Liver (tissue), 7 donors: ENCODE measurements at regions not wholly inside any gene's neighbourhood (a gene's known extent, or its start where the extent isn't known, plus 50 kb on each side); places are given as distances from the start of the nearest gene placed in this dataset.
"Not testable (repeated sequence)": the region's sequence is repeated elsewhere in the genome, so short reads cannot be mapped to it uniquely, and the experiment has no call there.

Source experiments
- DNase-seq: peaks from one replicate; pipeline ENCODE4 v3.0.0-alpha.2; 2017; ENCODE audit warnings: low spot score
- H3K27ac ChIP-seq, 2 donors: one replicate each; pipeline ENCODE4 v1.7.0; 2013; ENCODE audit warnings: inconsistent platforms in 2 of 2, low read length in 2 of 2, control low read depth in 1 of 2, low read depth in 1 of 2, mild to moderate bottlenecking in 1 of 2
- H3K27me3 ChIP-seq, 4 donors: one replicate each; pipeline versions ENCODE4 v1.6.1 to v1.7.0; 2013; ENCODE audit warnings: low read length in 3 of 4, inconsistent platforms in 1 of 4, mild to moderate bottlenecking in 1 of 4, moderate library complexity in 1 of 4; ENCODE audit not compliant: control insufficient read depth in 4 of 4, insufficient read depth in 4 of 4
- H3K36me3 ChIP-seq, 4 donors: one replicate each; pipeline versions ENCODE4 v1.6.1 to v1.7.0; 2013; ENCODE audit warnings: low read length in 3 of 4, mild to moderate bottlenecking in 3 of 4, low read depth in 1 of 4, moderate library complexity in 1 of 4; ENCODE audit not compliant: control insufficient read depth in 4 of 4, insufficient read depth in 3 of 4
- H3K4me1 ChIP-seq, 4 donors: one replicate each; pipeline versions ENCODE4 v1.6.1 to v1.7.0; 2013; ENCODE audit warnings: low read length in 3 of 4, mild to moderate bottlenecking in 3 of 4, moderate library complexity in 1 of 4; ENCODE audit not compliant: control insufficient read depth in 4 of 4, insufficient read depth in 4 of 4
- H3K4me3 ChIP-seq, 3 donors: one replicate each; pipeline versions ENCODE4 v1.6.1 to v1.7.0; 2013; ENCODE audit warnings: low read length in 3 of 3, control low read depth in 1 of 3, low read depth in 1 of 3, mild to moderate bottlenecking in 1 of 3
- H3K9ac ChIP-seq, 2 donors: one replicate each; pipeline ENCODE4 v1.7.0; 2013; ENCODE audit warnings: low read length in 2 of 2, mild to moderate bottlenecking in 2 of 2, moderate library complexity in 2 of 2, control low read depth in 1 of 2, low read depth in 1 of 2
- H3K9me3 ChIP-seq, 4 donors: one replicate each; pipeline versions ENCODE4 v1.6.1 to v1.7.0; 2013; ENCODE audit warnings: low read length in 3 of 4; ENCODE audit not compliant: control insufficient read depth in 4 of 4
- ATF3 ChIP-seq: IDR thresholded peaks from 2 replicates; pipeline ENCODE4 v1.6.1; 2016; ENCODE audit warnings: antibody characterized with exemption
- EGR1 ChIP-seq, 2 donors: IDR thresholded peaks; 2 replicates each; pipeline ENCODE4 v1.6.1; 2016 to 2018; ENCODE audit warnings: antibody characterized with exemption in 2 of 2, low read depth in 2 of 2
- FOXA2 ChIP-seq: IDR thresholded peaks from 2 replicates; pipeline ENCODE4 v1.6.1; 2016; ENCODE audit warnings: antibody characterized with exemption
- GABPA ChIP-seq, 2 donors: IDR thresholded peaks in 1 of 2; conservative IDR thresholded peaks in 1 of 2; 2 replicates each; pipeline ENCODE4 v1.6.1; 2016; ENCODE audit warnings: antibody characterized with exemption in 2 of 2, mild to moderate bottlenecking in 1 of 2, moderate library complexity in 1 of 2
- HNF4A ChIP-seq, 2 donors: conservative IDR thresholded peaks; 2 replicates each; pipeline ENCODE4 v1.6.1; 2016; ENCODE audit warnings: antibody characterized with exemption in 2 of 2, mild to moderate bottlenecking in 2 of 2
- JUND ChIP-seq, 2 donors: IDR thresholded peaks; 2 replicates each; pipeline ENCODE4 v1.6.1; 2016; ENCODE audit warnings: antibody characterized with exemption in 2 of 2
- NR2F2 ChIP-seq: IDR thresholded peaks from 2 replicates; pipeline ENCODE4 v1.6.1; 2016; ENCODE audit warnings: antibody characterized with exemption
- RAD21 ChIP-seq, 2 donors: IDR thresholded peaks; 2 replicates each; pipeline ENCODE4 v1.6.1; 2016; ENCODE audit warnings: antibody characterized with exemption in 2 of 2, mild to moderate bottlenecking in 2 of 2
- SP1 ChIP-seq: IDR thresholded peaks from 2 replicates; pipeline ENCODE4 v1.6.1; 2018; ENCODE audit warnings: antibody characterized with exemption, mild to moderate bottlenecking
- TAF1 ChIP-seq: conservative IDR thresholded peaks from 2 replicates; pipeline ENCODE4 v1.6.1; 2016; ENCODE audit warnings: antibody characterized with exemption, mild to moderate bottlenecking
- YY1 ChIP-seq: IDR thresholded peaks from 2 replicates; pipeline ENCODE4 v1.6.1; 2016; ENCODE audit warnings: antibody characterized with exemption, mild to moderate bottlenecking
- WGBS: extraction: QIAGEN DNeasy Blood & Tissue Kit; methylation state at CpG from one replicate; pipeline ENCODE4 v1.1.7; 2013; 5-methylcytosine and 5-hydroxymethylcytosine counted together
- TF ChIP-seq, protein P1 (sequence below): IDR thresholded peaks from 2 replicates; pipeline ENCODE4 v1.6.1; 2016; ENCODE audit warnings: antibody characterized with exemption
- TF ChIP-seq, protein P2 (sequence below): IDR thresholded peaks from 2 replicates; pipeline ENCODE4 v1.6.1; 2016; ENCODE audit warnings: antibody characterized with exemption, mild to moderate bottlenecking
- donor health status: healthy.
- donor health status: healthy.
- donor health status: healthy.
- donor health status: healthy.

DNA sequence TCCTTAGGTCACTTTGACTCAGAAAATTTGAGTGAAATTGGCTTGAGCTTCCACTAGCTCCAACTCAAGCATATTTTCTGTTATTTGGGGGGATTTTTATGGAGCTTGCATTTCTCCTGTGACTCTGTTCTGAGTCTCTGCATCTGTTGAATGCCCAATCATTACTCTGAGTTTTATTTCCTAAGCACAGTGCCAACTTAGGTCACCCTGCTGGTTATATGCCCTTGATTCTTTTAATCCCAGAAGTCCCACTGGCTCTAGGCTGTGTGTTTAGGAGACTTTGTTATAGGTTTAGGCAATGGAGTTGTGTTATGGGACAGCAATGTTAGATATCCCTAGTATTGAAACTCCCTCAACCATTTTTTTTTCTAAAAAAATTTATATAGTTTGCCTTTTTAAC, 198.2 kb upstream of the DTNA start:
- H3K36me3 ChIP-seq: no peaks in the 10 kb centered on the region
- H3K4me1 ChIP-seq: no peaks in the 10 kb centered on the region
- no peak overlapping the region for H3K4me3 ChIP-seq
- DNase-seq: no peak
- no peak overlapping the region for H3K9ac ChIP-seq
- no peak for TF ChIP-seq HNF4A (conservative IDR thresholded peaks at IDR 0.05)
- no peak for TF ChIP-seq SP1
- TF ChIP-seq, protein P1, sequence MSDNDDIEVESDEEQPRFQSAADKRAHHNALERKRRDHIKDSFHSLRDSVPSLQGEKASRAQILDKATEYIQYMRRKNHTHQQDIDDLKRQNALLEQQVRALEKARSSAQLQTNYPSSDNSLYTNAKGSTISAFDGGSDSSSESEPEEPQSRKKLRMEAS: no peak
- TF ChIP-seq YY1: no peak
- no peak for TF ChIP-seq NR2F2
- no peak for TF ChIP-seq ATF3
- no peak for TF ChIP-seq TAF1
- H3K27ac ChIP-seq: no peak overlapping the region
- no peaks in the 10 kb centered on the region for H3K27me3 ChIP-seq
- peaks cover 0 to 2% (median 0%) of the 10 kb centered on the region in 4 donors for H3K9me3 ChIP-seq

DNA sequence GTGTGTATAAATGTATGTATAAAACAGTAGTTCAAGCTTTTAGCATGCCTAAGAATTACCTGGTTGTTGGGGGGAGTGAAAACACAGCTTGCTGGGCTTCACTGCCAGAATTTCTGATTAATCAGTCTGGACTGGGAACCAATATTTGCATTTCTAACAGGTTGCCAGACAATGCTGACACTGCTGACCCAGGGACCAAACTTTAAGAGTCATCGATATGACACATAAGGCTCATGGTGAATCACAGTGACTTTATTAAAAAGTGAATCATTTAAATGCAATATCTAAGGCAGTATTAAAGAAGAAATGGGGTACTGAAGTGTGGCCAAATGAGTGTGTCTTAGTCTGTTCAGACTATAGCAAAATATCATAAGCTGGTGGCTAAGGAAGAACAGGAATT, 195.9 kb upstream of the DTNA start:
- no peak for TF ChIP-seq EGR1 (IDR thresholded peaks at IDR 0.05; ENCODE audit: low read depth in 2 of 2)
- peak in 1 of 2 donors; percentile 6 for TF ChIP-seq HNF4A (conservative IDR thresholded peaks at IDR 0.05)
- no peak for DNase-seq
- H3K9ac ChIP-seq: no peak overlapping the region
- no peak overlapping the region for H3K27ac ChIP-seq
- WGBS: 33% methylated on average over 1 of the region's 1 CpG
- no peak overlapping the region for H3K4me3 ChIP-seq
- H3K9me3 ChIP-seq: peaks cover 0 to 2% (median 0%) of the 10 kb centered on the region in 4 donors
- no peaks in the 10 kb centered on the region for H3K36me3 ChIP-seq
- no peaks in the 10 kb centered on the region for H3K27me3 ChIP-seq
- no peaks in the 10 kb centered on the region for H3K4me1 ChIP-seq

- WGBS: 41% methylated on average over 1 of the region's 1 CpG
- H3K27ac ChIP-seq: no peak overlapping the region
- H3K4me1 ChIP-seq: no peaks in the 10 kb centered on the region
- no peaks in the 10 kb centered on the region for H3K36me3 ChIP-seq
- peaks cover 0 to 2% (median 0%) of the 10 kb centered on the region in 4 donors for H3K9me3 ChIP-seq
- no peaks in the 10 kb centered on the region for H3K27me3 ChIP-seq
- no peak for DNase-seq
- no peak overlapping the region for H3K4me3 ChIP-seq
- TF ChIP-seq FOXA2 (no peak), GABPA (IDR thresholded peaks at IDR 0.05 in 1 of 2, conservative IDR thresholded peaks at IDR 0.05 in 1 of 2) (no peak), ATF3 (no peak), JUND (IDR thresholded peaks at IDR 0.05) (no peak), NR2F2 (no peak), RAD21 (IDR thresholded peaks at IDR 0.05) (no peak)
- TF ChIP-seq, protein P2, sequence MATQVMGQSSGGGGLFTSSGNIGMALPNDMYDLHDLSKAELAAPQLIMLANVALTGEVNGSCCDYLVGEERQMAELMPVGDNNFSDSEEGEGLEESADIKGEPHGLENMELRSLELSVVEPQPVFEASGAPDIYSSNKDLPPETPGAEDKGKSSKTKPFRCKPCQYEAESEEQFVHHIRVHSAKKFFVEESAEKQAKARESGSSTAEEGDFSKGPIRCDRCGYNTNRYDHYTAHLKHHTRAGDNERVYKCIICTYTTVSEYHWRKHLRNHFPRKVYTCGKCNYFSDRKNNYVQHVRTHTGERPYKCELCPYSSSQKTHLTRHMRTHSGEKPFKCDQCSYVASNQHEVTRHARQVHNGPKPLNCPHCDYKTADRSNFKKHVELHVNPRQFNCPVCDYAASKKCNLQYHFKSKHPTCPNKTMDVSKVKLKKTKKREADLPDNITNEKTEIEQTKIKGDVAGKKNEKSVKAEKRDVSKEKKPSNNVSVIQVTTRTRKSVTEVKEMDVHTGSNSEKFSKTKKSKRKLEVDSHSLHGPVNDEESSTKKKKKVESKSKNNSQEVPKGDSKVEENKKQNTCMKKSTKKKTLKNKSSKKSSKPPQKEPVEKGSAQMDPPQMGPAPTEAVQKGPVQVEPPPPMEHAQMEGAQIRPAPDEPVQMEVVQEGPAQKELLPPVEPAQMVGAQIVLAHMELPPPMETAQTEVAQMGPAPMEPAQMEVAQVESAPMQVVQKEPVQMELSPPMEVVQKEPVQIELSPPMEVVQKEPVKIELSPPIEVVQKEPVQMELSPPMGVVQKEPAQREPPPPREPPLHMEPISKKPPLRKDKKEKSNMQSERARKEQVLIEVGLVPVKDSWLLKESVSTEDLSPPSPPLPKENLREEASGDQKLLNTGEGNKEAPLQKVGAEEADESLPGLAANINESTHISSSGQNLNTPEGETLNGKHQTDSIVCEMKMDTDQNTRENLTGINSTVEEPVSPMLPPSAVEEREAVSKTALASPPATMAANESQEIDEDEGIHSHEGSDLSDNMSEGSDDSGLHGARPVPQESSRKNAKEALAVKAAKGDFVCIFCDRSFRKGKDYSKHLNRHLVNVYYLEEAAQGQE: no peak
- H3K9ac ChIP-seq: no peak overlapping the region
Measured at GRCh38 chr18:34514957-34515356, 195.1 kb upstream of the DTNA start.

DNA sequence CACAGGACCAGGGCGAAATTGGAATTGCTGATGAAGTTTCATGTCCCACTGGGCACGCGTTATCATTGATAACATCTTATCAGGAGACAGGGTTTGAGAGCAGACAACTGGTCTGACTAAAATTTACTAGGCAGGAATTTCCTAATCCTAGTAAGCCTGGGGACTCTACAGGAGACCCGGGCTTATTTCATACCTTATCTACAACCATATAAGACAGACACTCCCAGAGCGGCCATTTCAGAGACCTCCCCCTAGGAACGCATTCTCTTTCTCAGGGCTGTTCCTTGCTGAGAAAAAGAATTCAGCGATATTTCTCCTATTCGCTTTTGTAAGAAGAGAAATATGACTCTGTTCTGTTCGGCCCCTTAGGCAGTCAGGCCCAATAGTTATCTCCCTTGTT, 193.7 kb upstream of the DTNA start:
- not testable (repeated sequence) for DNase-seq, H3K27ac ChIP-seq, H3K4me3 ChIP-seq, H3K4me1 ChIP-seq, H3K27me3 ChIP-seq, H3K9me3 ChIP-seq, H3K36me3 ChIP-seq, H3K9ac ChIP-seq
- WGBS: 84% methylated on average over 9 of the region's 9 CpGs

DNA sequence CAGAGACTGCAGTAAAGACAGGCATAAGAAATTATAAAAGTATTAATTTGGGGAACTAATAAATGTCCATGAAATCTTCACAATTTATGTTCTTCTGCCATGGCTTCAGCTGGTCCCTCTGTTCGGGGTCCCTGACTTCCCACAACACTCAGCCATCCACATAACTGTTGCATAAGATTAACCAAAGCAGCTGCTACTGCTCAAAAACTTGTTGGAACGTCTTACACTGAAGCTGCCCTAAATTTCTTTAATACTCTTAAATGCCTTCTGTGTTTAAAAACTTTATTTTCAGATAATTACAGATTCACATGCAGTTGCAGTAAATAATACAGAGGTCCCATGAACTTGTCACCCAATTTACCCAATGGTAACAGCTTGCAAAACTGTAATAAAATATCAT, 193.1 kb upstream of the DTNA start:
- H3K4me1 ChIP-seq, H3K9ac ChIP-seq, H3K4me3 ChIP-seq, H3K27me3 ChIP-seq, H3K36me3 ChIP-seq, H3K27ac ChIP-seq, DNase-seq, H3K9me3 ChIP-seq: not testable (repeated sequence)
- 89% methylated on average over 2 of the region's 2 CpGs for WGBS
